HG02678 (cell line): ENCODE measurements at regions not wholly inside any gene's neighbourhood (a gene's known extent, or its start where the extent isn't known, plus 50 kb on each side); places are given as distances from the start of the nearest gene placed in this dataset.

ENCODE experiments used
- ATAC-seq: cut with Tn5 transposase; IDR thresholded peaks from one replicate; pipeline ENCODE4 v1.9.1; 2021; ENCODE audit warnings: mild to moderate bottlenecking, moderate library complexity; ENCODE audit not compliant: unreplicated experiment

DNA sequence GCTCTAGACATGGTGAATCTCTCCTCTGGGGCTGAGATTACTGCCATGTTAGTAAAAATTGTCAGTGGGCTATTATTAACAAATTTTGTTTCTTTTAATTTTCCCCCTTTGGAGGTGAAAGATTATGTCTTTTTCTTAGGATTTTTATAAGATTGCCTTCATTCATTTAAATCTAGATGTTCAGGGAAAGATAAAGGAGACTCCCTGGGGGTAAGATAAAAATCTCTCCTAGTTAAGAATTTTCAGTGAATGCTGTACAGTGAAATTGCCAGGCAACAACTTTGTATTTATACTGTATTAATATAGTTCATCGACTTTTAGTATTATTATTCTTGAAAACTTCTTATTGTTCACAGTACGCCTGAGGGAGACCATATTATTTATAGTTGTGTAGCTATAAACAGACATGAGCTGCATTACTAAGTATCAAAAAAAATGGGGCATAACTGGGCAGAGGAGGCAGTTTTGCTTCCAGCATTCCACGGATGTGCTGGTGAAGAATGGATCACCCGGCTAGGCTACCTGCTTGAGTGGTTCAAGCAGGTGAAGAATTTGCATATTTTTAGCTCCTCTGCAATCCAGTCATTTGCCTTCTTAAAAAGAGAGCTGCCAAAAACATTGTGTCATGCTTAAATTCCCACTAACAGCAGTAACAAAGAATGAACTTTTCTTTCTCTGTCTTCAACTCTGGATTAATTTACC is 552.1 kb downstream of the DNAJB9 start:
- ATAC-seq: no peak

DNA sequence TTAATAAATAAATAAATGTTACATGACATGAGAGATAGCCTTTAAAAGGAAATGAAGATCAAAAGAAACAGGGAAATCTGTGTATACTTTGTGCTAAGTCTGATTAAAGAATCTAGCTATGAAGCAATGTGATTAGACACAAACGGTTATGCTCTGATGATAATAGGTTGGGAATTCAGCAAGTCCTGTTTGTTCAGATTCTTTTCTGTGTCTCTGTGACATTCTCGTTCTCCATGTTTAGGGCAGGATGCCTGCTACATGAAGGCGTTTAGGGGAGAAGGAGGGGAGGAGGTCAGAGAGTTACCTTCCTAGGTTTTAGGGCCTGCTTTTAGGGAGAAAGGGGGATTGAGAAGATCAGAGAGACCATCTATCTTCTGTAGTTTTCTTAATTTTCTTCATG is 555.3 kb downstream of the DNAJB9 start:
- no peak for ATAC-seq

DNA sequence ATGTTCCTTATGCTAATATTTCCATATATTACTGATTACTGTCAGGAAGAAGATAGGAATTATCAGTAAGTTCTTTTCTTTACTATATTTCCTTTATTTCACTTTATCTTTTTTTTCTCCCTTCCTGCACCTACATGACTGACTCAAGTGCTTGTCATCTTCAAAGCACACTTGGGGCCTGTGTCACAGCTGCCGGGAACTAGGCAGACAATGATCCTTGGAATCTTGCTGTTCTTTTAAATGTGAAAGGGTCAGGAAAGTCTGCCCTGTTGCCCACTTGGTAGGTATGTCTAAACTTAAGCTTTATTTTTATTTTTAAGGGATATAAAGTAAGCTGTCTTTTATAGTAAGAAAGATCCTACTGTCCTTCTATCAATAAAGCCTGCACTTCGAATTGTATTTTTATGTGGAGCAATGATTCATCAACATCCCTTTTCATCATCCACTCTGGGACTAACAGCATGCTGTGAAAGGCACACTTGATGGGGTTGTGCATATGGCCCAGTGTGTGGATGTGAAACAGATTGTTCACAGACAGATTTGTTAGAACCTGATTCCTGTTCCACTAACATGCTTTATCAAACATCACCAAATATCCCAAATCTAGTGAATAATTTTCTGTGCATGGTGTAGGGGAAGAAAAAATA is 556.9 kb downstream of the DNAJB9 start:
- no peak for ATAC-seq

DNA sequence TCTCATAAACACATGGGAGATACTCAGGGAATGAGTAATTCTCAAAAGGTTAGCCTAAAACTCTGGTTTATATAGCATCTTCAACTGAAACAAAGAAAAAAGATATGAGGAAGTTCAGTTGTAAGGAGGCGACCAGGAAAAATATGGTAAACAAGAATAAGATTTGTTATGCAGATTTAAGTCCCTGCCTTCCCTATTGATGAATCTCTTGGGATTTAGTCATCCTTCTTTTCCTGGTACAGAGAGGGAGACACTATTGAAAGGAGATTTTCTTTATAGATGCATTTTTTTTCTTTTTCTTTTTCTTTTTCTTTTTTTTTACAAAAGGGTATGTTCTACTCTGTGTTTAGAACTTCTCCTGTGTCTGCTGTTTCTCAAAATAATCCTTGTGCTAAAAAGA is 557.5 kb downstream of the DNAJB9 start:
- ATAC-seq: no peak

DNA sequence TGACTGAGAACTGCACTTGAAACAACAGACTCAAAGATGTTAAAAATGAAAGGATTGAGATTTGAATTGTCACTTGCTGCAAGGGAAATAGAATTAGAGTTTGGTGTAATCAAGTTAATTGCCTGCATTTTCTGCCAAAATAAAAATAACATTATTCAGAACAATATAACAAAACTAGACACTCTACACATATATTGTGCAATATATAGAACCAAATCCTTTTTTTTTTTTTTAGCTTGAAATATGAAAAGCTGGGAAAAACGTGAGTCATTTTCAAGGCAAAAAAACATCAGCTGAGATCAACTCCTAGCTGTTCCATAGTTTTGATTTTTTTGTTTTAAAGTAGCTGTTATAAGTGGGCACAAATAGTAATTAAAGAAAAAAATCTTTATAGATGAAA is 561.5 kb downstream of the DNAJB9 start:
- no peak for ATAC-seq

DNA sequence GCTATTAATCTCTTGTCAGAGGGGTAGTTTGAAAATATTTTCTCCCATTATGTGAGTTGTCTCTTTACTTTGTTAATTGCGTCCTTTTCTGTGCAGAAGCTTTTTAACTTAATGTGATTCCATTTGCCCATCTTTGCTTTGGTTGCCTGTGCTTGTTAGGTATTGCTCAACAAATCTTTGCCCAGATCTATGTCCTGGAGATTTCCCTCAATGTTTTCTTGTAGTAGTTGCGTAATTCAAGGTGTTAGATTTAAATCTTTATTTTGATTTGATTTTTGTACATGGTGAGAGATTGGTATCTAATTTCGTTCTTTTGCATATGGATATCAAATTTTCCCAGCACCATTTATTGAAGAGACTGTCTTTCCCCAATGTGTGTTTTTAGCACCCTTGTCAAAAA is 567.2 kb downstream of the DNAJB9 start:
- ATAC-seq: no peak

DNA sequence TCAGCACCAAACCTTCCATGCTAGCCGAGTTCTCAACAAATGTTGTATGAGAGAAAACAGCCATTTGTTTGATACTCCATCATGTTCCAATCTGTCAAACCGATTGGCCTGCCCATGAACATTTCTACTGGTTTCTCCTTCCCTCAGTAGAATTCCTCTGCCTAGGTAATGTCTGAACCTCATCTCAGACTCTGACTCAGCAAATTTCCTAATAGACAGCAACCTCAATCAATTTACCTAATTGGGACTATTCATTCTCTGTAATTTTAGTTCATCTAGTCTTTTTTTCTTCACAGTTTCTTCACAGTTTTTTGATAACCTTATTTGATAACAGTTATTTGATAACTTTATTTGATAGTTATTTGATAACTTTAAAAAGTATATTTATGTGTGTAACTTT is 585.1 kb downstream of the DNAJB9 start:
- no peak for ATAC-seq

DNA sequence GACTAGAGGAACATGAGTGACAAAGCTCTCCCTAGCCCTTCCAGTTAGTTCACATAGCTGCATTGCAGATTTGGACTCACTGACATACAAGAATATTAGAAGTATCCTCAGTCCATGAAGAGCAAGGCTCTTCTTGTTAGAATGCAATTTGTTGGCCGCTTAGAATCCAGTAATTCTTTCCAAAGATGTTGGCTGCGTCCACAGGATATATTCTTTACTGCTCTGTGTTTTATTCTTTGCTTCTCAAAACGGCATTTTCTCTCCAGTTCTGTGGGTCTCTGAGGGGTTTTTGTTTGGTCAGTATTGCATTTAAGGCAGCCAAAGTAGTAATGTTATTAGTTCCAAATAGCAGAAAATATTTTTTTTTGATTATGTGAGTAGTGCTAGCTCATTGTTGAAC is 588.6 kb downstream of the DNAJB9 start:
- ATAC-seq: no peak

DNA sequence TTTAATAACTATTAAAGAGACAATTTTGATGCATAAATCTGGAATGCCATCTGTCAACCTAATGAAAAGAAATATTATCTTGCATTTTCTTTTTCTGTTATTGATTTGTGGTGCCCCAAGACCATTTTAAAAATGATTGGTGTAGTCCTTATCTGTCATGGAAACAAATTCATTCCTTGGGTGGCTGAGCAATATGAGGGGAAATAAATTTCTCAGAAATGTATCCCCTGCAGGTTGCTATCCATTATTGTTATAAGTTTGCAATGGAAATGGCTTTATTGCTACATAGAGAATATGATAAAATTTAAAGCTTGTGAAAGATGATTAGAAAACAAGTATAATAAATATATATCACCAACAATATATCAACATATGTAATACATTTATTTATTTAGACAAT is 607.0 kb downstream of the DNAJB9 start:
- ATAC-seq: no peak

DNA sequence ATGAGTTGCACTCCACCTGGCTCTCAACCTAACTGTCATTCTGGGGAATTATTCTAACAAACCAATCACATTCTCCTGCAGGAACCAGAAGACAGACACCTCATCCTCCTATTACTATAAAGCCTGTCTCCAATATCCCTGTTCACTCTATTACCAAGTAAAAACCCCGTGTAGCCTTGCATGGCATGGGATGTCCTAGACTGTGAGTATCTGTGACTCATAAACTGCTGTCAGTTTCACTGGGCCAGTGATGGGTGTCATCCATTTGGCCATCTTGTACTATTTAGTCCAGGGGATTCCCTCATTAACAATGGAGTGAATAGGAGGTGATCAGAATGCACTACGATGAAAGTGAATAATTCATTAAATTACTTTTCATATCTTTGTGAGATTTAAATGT is 608.7 kb downstream of the DNAJB9 start:
- no peak for ATAC-seq

DNA sequence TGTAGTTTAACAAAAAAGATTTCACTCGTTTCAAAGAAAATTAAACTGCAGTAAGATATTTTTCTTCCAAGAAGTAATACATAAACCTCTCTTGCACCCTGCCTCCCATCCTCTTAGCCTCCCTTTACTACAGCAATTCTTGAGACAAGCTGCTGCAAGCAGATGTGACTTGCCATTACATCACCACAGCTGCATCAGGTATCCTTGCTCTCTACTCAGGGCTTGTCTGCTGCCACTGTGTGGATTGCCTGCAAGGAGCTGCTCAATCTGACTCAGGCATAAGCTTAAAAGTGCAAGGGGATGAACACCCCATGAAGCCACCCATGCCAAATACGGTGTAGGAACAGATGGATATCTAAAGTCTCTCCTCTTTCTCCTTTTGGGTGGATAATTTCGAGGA is 609.9 kb downstream of the DNAJB9 start:
- ATAC-seq: no peak

DNA sequence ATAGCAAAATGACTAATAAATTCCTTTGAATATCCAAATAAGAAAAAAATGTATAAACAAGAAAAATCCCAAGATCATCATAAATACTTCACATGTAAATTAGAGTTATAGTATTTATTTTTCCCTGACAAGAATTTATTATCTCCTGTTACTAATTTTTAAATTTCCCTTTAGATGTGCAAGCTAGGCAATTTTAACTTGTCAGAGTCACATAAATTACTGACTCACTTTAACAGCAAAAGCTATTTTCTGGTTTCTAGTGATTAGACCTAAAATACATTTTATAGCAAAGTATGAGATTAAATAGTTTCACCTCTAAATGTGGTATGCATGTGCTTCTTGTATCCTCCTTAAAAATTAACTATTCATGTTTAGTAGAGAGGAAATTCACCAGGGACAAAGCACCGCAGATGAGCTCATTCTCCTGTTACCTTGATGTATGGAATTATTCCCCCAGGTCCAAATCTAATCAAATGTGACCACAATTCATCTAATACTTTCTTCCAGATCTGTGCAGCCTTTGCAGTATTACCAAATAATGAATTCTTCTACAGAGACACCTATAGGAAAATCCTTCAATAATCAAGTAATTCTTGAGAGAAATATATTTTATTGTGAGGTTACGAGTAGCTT is 621.2 kb downstream of the DNAJB9 start:
- ATAC-seq: no peak

DNA sequence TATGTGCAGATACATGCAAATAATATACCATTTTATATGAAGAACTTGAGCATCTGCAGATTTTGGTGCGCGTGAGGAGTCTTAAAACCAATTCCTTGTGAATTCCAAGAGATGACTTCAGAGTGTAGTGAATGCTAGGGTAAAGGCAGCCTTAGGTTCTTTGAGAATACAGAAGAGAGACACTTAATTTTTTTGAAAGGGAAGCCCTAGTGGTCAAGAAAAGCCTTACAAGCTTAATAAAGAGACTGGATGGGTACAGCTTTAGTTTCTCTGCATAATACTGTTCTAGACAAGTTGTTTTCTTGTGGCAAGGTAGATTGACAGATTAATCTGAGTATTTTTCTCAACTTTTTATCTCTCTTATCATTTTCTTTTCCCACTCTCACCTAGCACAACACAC is 636.5 kb downstream of the DNAJB9 start:
- ATAC-seq: no peak

DNA sequence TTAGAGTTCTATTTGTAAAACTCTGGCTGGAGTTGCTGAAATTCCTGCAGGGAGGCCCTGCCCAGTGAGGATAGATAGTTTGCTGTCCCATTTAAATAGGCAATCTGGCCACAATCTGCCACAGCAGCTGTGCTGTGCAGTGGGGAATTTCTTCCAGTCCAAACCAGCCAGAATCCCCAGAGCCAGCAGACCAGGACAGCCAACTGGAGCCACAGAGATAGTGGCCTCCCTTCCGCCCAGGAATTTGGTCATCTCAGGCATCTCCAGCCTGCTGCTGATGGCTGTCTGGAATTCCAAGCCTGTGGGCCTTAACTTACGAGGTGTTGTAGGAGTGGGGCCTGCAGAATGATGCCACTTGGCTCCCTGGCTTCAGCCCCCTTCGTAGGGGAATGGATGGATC is 643.4 kb downstream of the DNAJB9 start:
- no peak for ATAC-seq

DNA sequence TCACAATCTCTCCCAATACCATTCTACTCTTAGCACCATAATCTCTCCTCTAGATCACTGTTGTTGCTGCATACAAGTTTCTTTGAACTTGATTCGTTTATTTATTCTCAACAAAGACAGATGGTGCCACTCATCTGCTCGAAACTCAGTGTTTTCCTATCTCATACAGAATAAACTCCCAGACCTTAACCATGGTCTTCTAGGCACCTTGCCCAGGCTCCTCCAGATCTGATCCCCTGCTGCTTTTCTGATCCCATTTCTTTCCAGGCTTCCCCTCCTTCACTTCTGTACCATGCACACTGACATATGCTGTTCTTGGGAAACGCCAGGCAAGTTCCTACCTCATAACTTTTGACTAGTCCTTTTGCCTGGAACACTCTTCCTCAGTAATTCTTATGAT is 645.7 kb downstream of the DNAJB9 start:
- ATAC-seq: no peak

DNA sequence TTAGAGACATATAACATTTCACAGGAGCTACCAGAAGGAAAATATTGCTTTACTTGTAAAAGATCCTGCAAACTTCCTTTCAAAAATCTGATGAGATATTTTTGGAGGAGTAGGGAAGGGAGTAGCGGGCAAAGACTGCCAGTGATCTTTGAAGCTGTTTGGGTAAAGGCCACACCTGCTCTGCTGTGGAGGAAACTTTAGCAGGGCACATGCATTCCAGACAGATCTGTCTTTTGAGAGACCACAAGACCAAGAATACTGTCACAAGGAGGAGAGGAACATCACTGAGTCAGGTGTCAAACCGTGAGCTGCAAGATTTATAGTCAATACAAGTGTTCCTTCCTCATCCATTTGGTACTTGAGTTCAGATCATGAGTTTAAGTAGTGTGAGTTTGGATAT is 654.4 kb downstream of the DNAJB9 start:
- no peak for ATAC-seq

DNA sequence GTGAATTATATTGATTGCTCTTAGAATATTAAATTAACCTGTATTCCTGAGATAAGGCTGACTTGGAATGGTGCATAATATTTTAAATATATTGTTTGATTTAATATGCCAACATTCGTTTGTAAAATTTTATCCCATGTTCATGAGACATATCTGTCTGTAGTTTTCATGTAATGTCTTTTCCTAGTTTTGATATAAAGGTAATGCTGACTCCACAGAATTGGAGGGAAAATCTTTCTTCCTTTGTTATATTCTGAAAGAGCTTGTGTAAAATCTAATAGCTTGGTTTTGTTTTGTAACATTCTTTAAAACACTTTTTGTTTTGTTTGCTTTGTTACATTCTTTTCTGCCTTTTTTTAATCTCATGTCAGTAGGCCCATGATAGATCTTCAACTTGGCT is 657.0 kb downstream of the DNAJB9 start:
- ATAC-seq: no peak

DNA sequence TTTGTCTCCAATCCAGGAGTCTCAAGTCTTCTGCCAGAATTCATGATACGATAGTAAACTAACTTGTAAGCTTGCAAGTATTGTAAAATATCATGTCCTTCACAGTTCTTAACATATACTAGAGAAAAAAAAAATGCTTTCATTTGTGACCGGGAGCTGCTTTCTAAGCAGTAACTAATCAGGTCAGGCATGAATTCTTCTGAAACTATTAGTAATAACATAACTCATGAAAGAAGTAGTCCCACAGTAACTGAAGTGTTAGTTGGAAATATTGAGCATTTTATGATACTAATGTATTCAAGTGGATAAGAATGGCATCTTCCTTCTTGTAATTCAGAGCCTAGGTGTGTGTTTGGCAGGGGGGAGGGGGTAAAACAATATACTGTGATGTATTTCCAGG is 665.6 kb downstream of the DNAJB9 start:
- ATAC-seq: no peak

DNA sequence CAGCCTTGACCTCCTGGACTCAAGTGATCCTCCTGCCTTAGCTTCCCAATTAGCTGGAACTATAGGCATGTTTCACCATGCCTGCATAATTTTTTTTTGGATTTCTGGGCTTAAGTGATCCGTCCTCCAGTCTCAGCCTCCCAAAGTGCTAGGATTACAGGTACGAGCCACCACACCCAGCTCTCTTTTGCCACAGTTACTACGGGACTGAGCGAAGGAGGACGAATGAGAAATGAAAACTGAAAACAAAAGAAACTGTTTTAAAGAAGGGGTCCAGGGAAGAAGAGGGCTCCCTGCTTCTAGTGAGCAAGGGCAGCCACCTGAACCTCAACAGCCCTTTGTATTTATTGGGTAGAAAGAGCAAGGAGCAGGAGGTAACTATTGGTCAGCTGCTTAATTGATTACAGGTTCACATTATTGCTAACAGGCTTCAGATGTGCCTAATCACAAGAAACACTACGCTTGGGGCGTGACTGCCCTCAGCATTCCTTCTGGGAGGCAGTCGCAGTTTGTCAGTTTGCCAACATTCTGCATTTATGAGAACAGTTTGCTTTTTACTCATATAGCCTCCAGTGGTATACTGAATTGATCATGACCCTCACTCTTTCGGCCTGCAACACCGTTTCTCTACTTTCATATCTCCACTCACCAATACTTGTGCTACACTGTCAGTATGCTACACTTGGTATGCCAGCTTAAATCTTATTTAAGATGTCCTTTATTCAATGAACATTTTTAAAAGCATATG is 676.8 kb downstream of the DNAJB9 start:
- no peak for ATAC-seq

DNA sequence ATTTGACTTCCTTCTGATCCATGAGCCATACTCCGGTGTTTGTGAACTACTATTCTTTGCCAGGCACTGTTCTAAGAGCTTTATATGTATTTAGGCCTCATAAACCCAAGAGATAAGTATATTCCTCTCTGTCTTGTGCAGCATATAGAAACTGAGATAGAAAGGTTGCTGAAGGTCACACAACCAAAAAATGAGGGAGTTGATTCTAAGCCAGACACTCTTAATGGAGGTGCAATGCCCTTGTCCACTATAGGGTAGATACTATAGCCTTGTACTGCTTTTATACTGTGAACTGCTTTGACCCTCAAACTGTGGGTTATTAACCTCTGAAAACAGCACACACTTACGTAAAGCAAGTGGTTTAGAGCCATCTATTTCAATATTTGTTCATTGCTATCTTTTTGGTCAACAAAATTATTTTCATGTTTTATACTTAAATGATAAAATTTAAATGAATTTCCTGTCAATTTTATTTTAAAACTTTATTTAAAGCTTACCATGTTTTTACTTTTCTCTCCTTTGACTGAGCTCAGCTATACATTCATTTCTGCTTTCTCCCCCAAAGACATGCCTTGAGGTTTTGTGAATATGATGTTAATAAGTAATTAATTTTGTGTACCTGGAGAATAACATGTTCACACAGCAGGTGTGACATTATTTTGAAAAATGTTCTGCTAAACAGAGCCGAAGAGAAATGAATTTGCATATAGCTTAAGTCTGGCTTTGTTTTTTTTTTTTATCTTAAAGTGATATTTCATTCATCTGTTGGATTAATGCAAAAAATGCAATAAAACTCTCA is 687.3 kb downstream of the DNAJB9 start:
- ATAC-seq: no peak

DNA sequence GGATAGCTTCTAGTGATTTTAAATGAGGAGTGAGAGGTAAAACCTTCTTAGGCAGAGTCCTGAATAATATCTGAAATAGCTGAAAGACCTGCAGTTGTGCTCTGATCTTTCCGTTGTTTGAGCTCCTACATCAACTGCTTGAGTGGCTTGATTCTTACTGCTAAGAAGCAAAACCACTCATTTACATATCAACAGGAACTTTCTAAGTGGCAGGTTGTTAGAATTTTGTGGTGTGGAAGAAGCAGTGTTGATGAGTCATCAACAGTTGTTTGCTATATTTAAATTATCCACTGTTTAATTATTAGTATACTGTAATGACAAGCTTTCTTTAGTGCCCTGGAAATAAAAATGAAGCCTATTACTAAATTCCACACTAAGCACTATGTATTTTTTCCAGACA is 689.5 kb downstream of the DNAJB9 start:
- ATAC-seq: peak; percentile 55
